ENCODE measurements at regions not wholly inside any gene's neighbourhood (a gene's known extent, or its start where the extent isn't known, plus 50 kb on each side); places are given as distances from the start of the nearest gene placed in this dataset.
"Not testable (repeated sequence)": the region's sequence is repeated elsewhere in the genome, so short reads cannot be mapped to it uniquely, and the experiment has no call there.

DNA sequence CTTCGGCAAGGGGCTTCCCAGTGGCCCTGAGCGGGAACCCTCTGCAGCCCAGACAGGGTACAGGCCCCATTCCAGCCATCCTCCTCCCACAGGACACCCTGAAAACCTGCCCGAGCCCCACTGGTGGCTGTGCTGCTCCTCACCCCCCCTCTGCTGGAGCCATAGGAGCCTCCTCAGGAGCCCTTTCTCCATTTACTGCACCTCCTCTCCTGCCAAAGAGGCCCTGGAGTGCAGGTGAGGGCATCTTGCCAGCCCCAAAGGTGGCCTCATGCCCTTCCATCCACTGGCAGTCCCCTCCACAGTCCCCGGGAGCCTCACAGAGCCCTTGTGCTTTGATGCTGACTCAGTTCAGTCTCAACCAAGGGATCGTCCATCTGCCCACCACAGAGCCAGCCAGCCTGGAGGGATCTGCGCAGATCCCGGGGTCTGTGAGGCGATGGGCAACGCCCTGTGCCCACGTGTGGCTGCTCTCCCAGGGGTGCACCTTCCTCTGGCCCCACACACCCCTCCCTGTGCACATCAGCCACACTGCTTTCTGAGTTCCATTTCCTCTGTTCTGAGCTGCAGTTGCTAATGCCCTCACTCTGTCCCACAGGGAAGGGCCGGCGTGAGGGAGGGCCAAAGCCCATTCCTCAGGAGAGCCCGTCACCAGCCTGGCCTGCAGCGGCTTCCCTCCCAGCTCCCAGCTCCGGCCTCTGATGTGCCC is 228.5 kb downstream of the DLL1 start:
- no peak for DNase-seq (ENCODE audit: low read depth in 2 of 2)

GRCh38 chr6:170058878-170059485 is 231.9 kb downstream of the DLL1 start:
- DNase-seq (ENCODE audit: low read depth in 2 of 2): no peak

GRCh38 chr6:170057961-170058877 is 232.7 kb downstream of the DLL1 start:
- no peak for DNase-seq (ENCODE audit: low read depth in 2 of 2)

DNA sequence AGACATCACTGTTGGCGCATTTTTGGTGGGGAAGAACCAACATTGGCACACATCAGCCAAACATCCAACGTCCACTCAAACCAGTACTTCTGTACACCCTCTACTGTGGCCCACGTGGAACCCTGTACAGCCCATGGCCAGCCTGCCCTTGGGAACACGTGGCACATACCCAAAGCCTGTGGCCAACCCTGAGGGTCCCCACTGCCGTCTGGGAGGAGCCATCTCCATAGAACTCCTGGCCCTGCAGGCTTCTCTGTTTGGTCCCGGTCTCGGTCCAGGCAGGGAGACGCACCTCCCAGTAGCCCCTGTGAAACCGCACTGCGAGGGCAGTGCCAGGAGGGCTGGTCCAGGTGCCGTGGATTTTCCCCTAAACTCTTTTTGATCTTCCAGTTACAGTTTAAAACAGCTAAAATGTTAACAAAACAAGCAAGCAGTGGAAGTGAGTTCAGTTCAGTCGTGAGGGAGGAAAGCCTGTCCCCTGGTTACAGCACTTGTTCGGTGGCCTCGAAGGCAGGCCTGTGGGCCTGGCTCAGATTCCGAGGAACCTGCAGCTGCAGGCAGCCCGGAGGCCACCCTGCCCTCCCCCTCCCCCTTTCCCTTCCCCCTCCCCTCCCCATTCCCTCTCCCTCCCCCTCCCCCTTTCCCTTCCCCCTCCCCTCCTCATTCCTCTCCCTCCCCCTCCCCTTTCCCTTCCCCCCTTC is 233.7 kb downstream of the DLL1 start:
- DNase-seq (ENCODE audit: low read depth in 2 of 2): no peak

- DNase-seq (ENCODE audit: low read depth in 2 of 2): no peak
Measured at GRCh38 chr6:170056278-170056711, 234.6 kb downstream of the DLL1 start.

- not testable (repeated sequence) for DNase-seq (ENCODE audit: low read depth in 2 of 2)
Measured at GRCh38 chr6:170055797-170056196, 235.1 kb downstream of the DLL1 start.

DNA sequence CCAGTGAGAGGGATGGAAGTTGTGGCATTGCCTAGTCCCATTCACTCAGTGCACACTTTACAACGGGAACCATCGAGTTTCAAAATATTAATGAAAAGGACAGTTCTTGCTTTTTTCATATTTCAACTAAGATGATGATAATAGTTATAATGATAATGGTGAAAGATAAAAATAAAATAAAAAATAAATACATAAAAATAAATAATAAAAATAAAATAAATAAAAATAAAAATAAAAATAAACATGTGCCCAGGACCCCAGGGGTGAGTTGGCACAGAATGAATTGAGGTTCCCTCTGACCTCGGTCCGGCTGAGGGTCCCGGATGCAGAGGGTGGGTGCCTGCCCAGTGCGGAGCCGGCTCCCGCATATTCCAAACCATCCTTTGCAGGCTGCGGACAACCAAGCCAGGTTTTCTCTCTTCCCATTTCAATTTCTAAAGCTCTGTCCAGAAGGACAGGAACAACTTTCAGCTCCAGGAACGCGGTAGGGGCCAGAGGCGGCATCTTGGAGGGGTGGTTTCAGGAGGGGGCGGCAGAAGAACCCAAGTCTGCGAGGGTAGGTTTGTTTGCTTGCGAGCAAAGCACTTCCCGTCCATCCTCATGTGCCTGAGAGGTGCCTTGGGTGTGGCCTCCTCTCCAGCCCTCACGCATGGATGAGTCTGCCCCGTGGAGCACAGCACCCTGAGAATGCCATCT is 236.8 kb downstream of the DLL1 start:
- no peak for DNase-seq (ENCODE audit: low read depth in 2 of 2)

DNA sequence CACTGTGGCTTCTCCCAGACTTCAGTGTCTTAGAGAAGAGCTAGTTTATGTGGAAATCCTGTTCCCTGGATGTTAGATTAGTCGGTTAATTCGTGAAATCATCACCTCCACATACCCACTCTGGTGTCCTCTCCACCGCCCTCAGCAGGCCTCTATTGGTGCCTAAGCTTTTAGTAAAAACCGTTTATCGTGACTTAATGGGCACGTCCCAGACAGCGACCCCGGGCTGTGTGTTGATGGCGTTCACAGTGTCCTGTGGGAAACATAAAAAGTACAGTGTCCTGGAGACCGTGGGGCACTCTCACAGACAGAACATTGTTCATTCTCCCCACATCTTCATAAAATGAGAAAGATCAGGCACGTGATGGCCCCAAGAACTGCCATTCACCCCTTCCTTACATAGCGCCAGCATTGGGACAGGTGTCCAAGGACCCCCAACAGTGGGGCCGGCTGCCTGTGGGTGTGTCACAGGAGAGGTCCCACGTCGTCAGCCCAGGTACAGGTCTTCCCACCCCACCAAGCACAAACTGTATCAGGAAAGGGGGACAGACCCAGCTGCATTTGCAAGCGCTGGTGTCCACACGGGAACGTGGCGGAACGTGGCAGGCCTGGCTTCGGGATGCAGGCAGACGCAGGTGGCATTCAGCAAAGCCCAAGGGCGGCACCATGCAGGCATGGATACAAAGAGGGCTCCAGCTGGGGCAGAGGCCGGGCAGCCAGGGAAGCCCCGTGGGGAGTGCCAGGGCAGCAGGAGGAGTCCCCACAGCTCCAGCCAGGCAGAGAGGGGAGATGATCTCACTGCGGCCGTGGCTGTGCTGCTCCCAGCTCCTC is 237.7 kb downstream of the DLL1 start:
- DNase-seq (ENCODE audit: low read depth in 2 of 2): no peak

- no peak for DNase-seq (ENCODE audit: low read depth in 2 of 2)
Measured at GRCh38 chr6:170051229-170052172, 239.4 kb downstream of the DLL1 start.

- DNase-seq (ENCODE audit: low read depth in 2 of 2): no peak
Measured at GRCh38 chr6:170050591-170051041, 240.3 kb downstream of the DLL1 start.

DNA sequence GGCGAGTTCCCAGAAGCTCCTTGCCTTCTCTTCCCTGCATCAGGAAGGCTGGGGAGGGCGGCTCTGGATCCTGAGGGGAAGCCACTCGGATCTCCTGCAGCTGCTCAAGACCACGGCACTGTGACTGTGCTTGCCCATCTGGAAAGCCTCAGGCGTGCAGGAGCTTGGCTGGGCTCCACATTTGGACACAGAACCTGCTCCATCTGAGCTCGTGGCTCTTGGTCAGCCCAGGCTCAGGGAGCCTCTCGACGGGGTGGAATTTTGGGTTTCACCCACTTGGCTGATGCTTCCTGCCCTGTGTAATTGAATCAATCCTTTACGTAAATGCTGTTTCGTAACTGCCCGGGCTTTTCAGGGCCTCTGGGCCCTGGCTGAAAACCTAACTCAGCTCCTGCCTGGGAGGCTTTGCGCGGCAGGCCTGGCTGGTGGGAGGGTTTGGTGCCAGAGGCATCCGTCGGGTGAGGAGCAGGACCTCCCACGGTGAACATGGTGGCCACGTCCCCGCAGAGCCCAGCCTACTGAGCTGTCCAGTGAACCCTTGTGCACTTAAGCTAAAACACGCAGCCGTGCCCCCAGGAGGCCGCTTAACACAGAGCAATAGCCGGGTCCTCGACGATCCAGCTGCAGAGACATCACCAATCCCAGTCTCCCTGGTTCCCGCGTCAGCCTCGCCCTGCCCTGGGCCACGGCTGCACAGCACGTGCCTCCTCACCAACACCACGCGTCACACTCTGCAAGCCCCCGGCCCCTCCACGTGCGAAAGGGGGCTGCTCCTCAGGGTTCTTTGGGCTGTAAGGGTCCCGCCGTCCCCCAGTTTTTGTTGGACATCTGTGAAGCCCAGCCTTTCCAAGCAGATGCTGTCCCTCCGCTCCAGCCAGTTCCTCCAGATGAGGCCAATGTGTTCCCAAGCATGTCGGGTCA is 241.0 kb downstream of the DLL1 start:
- DNase-seq (ENCODE audit: low read depth in 2 of 2): peak in 1 of 2 experiments; percentile 18

GRCh38 chr6:170048615-170049256 is 242.1 kb downstream of the DLL1 start:
- DNase-seq (ENCODE audit: low read depth in 2 of 2): no peak

DNA sequence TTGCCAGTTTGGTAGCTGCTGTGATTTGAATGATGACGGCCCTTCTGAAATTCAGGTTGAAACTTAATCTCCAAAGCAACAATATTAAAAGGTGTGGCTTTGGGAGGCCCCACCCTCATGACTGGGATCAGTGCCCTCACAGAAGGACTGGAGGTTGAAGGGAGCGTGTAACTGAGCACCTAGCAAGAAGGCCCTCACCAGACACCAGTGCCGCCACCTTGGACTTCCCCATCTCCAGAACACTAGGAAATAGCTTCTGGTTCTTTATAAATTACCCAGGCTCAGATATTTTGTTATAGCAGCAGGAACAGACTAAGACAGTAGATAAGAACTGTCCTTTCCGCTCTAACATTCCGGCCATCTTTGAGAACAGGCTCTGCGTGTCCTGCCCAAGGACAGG is 243.1 kb downstream of the DLL1 start:
- DNase-seq (ENCODE audit: low read depth in 2 of 2): no peak

- no peak for DNase-seq (ENCODE audit: low read depth in 2 of 2)
Measured at GRCh38 chr6:170046791-170047626, 243.9 kb downstream of the DLL1 start.

- DNase-seq (ENCODE audit: low read depth in 2 of 2): no peak
Measured at GRCh38 chr6:170045981-170046667, 244.8 kb downstream of the DLL1 start.

DNA sequence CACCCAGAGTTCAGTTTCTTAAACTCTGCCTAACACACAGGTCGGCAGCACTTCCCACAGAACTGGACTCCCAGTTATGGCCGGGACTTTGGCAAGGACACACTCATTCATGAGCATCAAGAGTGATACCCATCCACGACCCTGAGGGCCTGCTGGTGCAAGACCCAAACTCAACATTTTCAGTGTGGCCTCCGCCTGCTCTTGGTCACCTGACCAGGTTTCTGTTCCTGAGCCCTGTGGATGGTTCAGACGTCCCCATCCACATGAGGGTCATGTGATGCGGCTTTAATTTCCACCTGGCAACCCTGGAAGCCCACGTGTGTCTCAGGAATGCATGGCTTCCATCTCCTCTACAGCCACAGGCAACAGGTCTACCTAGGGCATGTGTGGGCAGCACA is 245.3 kb downstream of the DLL1 start:
- no peak for DNase-seq (ENCODE audit: low read depth in 2 of 2)

Data from fibroblast of skin of left biceps (primary cell).